DOHH2 (cell line): ENCODE measurements at regions not wholly inside any gene's neighbourhood (a gene's known extent, or its start where the extent isn't known, plus 50 kb on each side); places are given as distances from the start of the nearest gene placed in this dataset.

Experiments used
- CTCF ChIP-seq: fragments of 200-600 bp; sonication (generic); IDR thresholded peaks from one replicate; pipeline ENCODE4 v1.5.1; 2014; ENCODE audit warnings: antibody characterized with exemption, mild to moderate bottlenecking, low read depth, low read length; ENCODE audit not compliant: poor library complexity, severe bottlenecking
- EZH2phosphoT487 ChIP-seq: fragments of 200-600 bp; sonication (generic); IDR thresholded peaks from 2 replicates; pipeline ENCODE4 v1.6.1; 2017; ENCODE audit warnings: borderline replicate concordance, mild to moderate bottlenecking, antibody characterized with exemption, low read length, moderate library complexity, mixed read lengths

DNA sequence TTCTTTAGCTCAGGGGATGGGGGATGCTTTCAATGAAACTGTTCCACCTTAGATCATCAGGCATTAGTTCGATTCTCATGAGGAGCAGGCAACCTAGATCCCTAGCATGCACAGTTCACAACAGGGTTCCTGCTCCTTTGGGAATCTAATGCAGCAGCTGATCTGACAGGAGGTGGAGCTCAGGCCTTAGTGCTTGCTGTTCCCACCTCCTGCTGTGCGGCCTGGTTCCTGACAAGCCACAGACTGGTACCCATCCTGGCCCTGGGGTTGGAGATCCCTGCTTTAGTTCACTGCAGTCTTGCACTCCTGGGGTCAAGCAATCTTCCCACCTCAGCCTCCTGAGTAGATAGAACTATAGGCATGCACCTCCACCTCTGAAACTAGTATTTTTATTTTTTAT lies 1369.8 kb upstream of the NUDT12 start:
- TF ChIP-seq CTCF (no peak), EZH2phosphoT487 (no peak)
